Epithelial cell of proximal tubule (primary cell): ENCODE measurements at regions not wholly inside any gene's neighbourhood (a gene's known extent, or its start where the extent isn't known, plus 50 kb on each side); places are given as distances from the start of the nearest gene placed in this dataset.
A peak's percentile ranks its signal among the peaks of the same experiment; 100 is the strongest.

Source experiments
- DNase-seq: peaks from one replicate; pipeline ENCODE4 v3.0.0-alpha.2; 2011; ENCODE audit warnings: low read depth
- H3K4me3 ChIP-seq: 2 replicates; pipeline ENCODE4 v1.5.1; 2011; ENCODE audit warnings: low read depth, mild to moderate bottlenecking, low read length
- CTCF ChIP-seq: conservative IDR thresholded peaks from 2 replicates; pipeline ENCODE4 v1.5.1; 2012; ENCODE audit warnings: low read depth, mild to moderate bottlenecking, low read length

- TF ChIP-seq CTCF, result no peak
- H3K4me3 ChIP-seq, result no peak overlapping the region
- DNase-seq, result no peak
Observed at GRCh38 chr2:221972813-221973478, 325.9 kb downstream of the PAX3 start.

GRCh38 chr2:221970389-221970788 lies 328.4 kb downstream of the PAX3 start:
- no peak overlapping the region for H3K4me3 ChIP-seq
- DNase-seq, result no peak
- no peak for TF ChIP-seq CTCF

- no peak for DNase-seq
- no peak for TF ChIP-seq CTCF
- H3K4me3 ChIP-seq, result no peak overlapping the region
Observed at GRCh38 chr2:221969830-221970144, 329.0 kb downstream of the PAX3 start.

GRCh38 chr2:221969087-221969829 lies 329.5 kb downstream of the PAX3 start:
- no peak overlapping the region for H3K4me3 ChIP-seq
- DNase-seq, result peak; percentile 9
- peak; percentile 87 for TF ChIP-seq CTCF

- no peak for TF ChIP-seq CTCF
- no peak for DNase-seq
- no peak overlapping the region for H3K4me3 ChIP-seq
Observed at GRCh38 chr2:221962186-221962585, 336.6 kb downstream of the PAX3 start.

- no peak for TF ChIP-seq CTCF
- DNase-seq, result no peak
Observed at GRCh38 chr2:221961561-221961960, 337.2 kb downstream of the PAX3 start.

GRCh38 chr2:221958224-221958623 lies 340.6 kb downstream of the PAX3 start:
- DNase-seq, result no peak
- peak; percentile 53 for TF ChIP-seq CTCF
- H3K4me3 ChIP-seq, result no peak overlapping the region

More at GRCh38 chr2:221961561-221961960, 337.2 kb downstream of the PAX3 start:
- H3K4me3 ChIP-seq, result no peak overlapping the region
